ENCODE measurements at regions not wholly inside any gene's neighbourhood (a gene's known extent, or its start where the extent isn't known, plus 50 kb on each side); places are given as distances from the start of the nearest gene placed in this dataset.

DNA sequence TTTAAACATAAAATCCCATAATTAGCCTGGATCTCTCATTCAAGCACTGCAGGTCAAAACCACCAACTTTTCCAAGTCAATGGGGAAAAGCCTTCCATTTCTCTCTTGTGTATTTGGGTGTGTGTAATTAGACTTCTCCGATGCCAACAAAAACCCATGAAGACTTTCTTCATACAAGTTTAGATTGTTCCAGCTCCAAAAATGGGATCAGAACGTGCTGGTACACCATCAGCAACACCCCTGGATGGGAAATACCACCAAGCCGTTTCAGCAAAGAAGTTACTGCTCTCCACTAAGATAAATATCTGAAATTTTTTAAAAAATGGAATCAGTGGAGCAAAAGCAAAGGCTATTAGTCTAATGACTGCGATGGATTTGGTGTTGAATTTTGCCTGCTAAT, 837.3 kb upstream of the SOX9 start:
- ATAC-seq (no peak), DNase-seq (no peak)
- no peaks in the 10 kb centered on the region for H3K36me3 ChIP-seq
- H3K27me3 ChIP-seq = no peaks in the 10 kb centered on the region
- TF ChIP-seq, protein P1, sequence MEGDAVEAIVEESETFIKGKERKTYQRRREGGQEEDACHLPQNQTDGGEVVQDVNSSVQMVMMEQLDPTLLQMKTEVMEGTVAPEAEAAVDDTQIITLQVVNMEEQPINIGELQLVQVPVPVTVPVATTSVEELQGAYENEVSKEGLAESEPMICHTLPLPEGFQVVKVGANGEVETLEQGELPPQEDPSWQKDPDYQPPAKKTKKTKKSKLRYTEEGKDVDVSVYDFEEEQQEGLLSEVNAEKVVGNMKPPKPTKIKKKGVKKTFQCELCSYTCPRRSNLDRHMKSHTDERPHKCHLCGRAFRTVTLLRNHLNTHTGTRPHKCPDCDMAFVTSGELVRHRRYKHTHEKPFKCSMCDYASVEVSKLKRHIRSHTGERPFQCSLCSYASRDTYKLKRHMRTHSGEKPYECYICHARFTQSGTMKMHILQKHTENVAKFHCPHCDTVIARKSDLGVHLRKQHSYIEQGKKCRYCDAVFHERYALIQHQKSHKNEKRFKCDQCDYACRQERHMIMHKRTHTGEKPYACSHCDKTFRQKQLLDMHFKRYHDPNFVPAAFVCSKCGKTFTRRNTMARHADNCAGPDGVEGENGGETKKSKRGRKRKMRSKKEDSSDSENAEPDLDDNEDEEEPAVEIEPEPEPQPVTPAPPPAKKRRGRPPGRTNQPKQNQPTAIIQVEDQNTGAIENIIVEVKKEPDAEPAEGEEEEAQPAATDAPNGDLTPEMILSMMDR (IDR thresholded peaks at IDR 0.05) = no peak
- no peak for TF ChIP-seq POLR2A (IDR thresholded peaks at IDR 0.05)
- WGBS (ENCODE audit: insufficient coverage, low coverage, low lambda C conversion rate, missing lambda C conversion rate) = 54% methylated on average over 4 of the region's 4 CpGs
- no peak overlapping the region for H3K4me3 ChIP-seq
- intact Hi-C loops (cut with DNase I) = no loop called here
- H3K9me3 ChIP-seq = no peaks in the 10 kb centered on the region
- H3K4me1 ChIP-seq = no peaks in the 10 kb centered on the region
- H3K27ac ChIP-seq = no peak overlapping the region

DNA sequence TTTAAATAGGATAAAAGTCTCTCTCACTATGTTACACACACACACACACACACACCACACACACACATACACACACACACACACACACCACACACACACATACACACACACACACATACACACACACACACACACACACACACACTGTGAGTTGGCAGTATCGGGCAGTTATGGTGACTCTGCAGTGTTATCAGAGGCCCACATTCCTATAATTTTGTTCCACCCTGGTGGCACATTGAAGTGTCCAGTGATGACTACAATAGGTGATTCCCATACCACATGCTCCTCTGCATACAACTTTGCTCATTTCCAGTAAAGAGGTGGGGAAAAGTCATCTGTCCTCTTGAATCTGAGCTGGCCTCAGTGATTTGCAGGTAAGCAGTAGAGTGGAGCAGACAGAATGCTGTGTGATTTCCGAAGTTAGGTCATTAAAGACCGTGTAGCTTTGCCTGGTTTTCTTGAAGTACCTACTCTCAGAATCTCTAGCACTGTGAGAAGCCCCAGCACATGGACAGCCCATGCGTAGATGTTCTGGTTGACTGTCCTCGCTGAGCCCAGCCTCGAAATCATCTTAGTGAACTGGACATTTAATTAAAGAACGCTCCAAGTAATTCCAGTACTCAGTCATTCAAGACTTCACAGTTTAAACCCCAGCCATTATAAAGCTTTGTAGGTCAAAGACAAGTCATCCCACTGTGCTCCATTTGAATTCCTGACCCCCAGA, 836.6 kb upstream of the SOX9 start:
- WGBS (ENCODE audit: insufficient coverage, low coverage, low lambda C conversion rate, missing lambda C conversion rate) = 93% methylated on average over 3 of the region's 7 CpGs
- Histone ChIP-seq H3K27ac (no peak overlapping the region), H3K4me3 (no peak overlapping the region), H3K9me3 (no peaks in the 10 kb centered on the region), H3K27me3 (no peaks in the 10 kb centered on the region), H3K4me1 (no peaks in the 10 kb centered on the region), H3K36me3 (no peaks in the 10 kb centered on the region)
- intact Hi-C loops (cut with DNase I) = no loop called here
- no peak for ATAC-seq
- TF ChIP-seq, protein P1 (IDR thresholded peaks at IDR 0.05) = no peak
- no peak for TF ChIP-seq POLR2A (IDR thresholded peaks at IDR 0.05)
- DNase-seq = no peak

- no peaks in the 10 kb centered on the region for H3K27me3 ChIP-seq
- H3K9me3 ChIP-seq = no peaks in the 10 kb centered on the region
- DNase-seq = no peak
- TF ChIP-seq, protein P1 (IDR thresholded peaks at IDR 0.05) = no peak
- no peak for TF ChIP-seq POLR2A (IDR thresholded peaks at IDR 0.05)
- 62% methylated on average over 7 of the region's 7 CpGs for WGBS (ENCODE audit: insufficient coverage, low coverage, low lambda C conversion rate, missing lambda C conversion rate)
- intact Hi-C loops (cut with DNase I) = no loop called here
- no peaks in the 10 kb centered on the region for H3K4me1 ChIP-seq
- no peak overlapping the region for H3K4me3 ChIP-seq
- no peak overlapping the region for H3K27ac ChIP-seq
- ATAC-seq = no peak
- H3K36me3 ChIP-seq = no peaks in the 10 kb centered on the region
These were observed 834.2 kb upstream of the SOX9 start for GRCh38 chr17:71286625-71287024.

DNA sequence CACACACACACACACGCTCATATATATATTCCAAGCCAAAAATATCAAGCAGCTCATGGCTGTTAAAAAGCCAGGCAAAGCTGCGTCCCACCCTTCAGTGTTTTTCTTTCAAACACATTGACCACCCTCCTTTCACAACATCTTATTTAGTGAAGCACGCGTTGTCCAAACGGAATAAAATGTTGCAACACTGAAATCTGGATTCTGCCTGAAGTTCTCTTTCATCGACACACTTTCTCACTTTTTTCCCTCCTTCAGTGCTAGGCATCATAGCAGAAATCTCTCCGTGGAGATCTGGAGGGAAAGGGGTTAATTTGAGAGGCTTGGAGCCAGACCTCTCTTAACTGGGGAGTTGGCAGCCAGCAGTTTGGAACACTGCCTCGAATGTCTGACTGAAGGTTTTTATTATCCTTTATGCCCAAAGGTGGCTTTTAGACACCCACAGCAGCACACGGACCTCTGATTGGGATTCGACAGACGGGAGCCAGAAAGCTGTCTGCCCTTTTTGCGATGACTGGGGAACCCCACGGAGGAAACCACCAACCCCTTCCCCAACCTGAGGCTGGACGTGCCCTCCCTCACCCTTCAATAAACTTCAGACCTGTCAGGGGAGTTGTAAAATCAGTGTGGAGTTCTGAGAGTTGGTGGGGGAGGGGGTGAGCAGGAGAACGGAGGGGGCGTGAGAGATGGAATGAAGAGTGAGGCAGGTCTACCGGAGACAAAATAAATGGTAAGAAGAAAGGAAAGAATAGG, 833.6 kb upstream of the SOX9 start:
- DNase-seq = no peak
- H3K27ac ChIP-seq = no peak overlapping the region
- 22% methylated on average over 17 of the region's 17 CpGs for WGBS (ENCODE audit: insufficient coverage, low coverage, low lambda C conversion rate, missing lambda C conversion rate)
- H3K36me3 ChIP-seq = no peaks in the 10 kb centered on the region
- no peak overlapping the region for H3K4me3 ChIP-seq
- no peak for TF ChIP-seq POLR2A (IDR thresholded peaks at IDR 0.05)
- TF ChIP-seq, protein P1 (IDR thresholded peaks at IDR 0.05) = no peak
- no peaks in the 10 kb centered on the region for H3K27me3 ChIP-seq
- intact Hi-C loops (cut with DNase I) = no loop called here
- no peaks in the 10 kb centered on the region for H3K4me1 ChIP-seq
- ATAC-seq = no peak
- H3K9me3 ChIP-seq = no peaks in the 10 kb centered on the region
